Activated CD4-positive, CD25-positive, alpha-beta regulatory T cell (primary cell): ENCODE measurements at regions not wholly inside any gene's neighbourhood (a gene's known extent, or its start where the extent isn't known, plus 50 kb on each side); places are given as distances from the start of the nearest gene placed in this dataset.
"Not testable (repeated sequence)": the region's sequence is repeated elsewhere in the genome, so short reads cannot be mapped to it uniquely, and the experiment has no call there.

ENCODE experiments used
- DNase-seq, 4 experiments: peaks; one replicate each; lab custom pipeline; 2025; lab: John Stamatoyannopoulos, UW

GRCh38 chr1:166490437-166490991 is 323.7 kb upstream of the FAM78B start:
- no peak for DNase-seq

- not testable (repeated sequence) for DNase-seq
Observed at GRCh38 chr1:166493765-166494164, 327.0 kb upstream of the FAM78B start.

- DNase-seq: no peak
Observed at GRCh38 chr1:166507347-166507746, 331.9 kb upstream of the POGK start.

- DNase-seq: no peak
Observed at GRCh38 chr1:166511761-166512160, 327.5 kb upstream of the POGK start.

- no peak for DNase-seq
Observed at GRCh38 chr1:166514067-166514466, 325.2 kb upstream of the POGK start.

- DNase-seq: no peak
Observed at GRCh38 chr1:166527752-166528151, 311.5 kb upstream of the POGK start.

- DNase-seq: no peak
Observed at GRCh38 chr1:166538646-166539045, 300.6 kb upstream of the POGK start.

GRCh38 chr1:166544036-166544435 is 295.2 kb upstream of the POGK start:
- no peak for DNase-seq

- no peak for DNase-seq
Observed at GRCh38 chr1:166544561-166544960, 294.7 kb upstream of the POGK start.

- DNase-seq: no peak
Observed at GRCh38 chr1:166552706-166553105, 286.6 kb upstream of the POGK start.

- DNase-seq: no peak
Observed at GRCh38 chr1:166570954-166571353, 268.3 kb upstream of the POGK start.

- no peak for DNase-seq
Observed at GRCh38 chr1:166573199-166573598, 266.1 kb upstream of the POGK start.

- no peak for DNase-seq
Observed at GRCh38 chr1:166579557-166580501, 259.4 kb upstream of the POGK start.

GRCh38 chr1:166588741-166589140 is 250.5 kb upstream of the POGK start:
- no peak for DNase-seq

- DNase-seq: no peak
Observed at GRCh38 chr1:166590161-166590560, 249.1 kb upstream of the POGK start.

- DNase-seq: no peak
Observed at GRCh38 chr1:166594646-166595045, 244.6 kb upstream of the POGK start.

- DNase-seq: no peak
Observed at GRCh38 chr1:166597516-166597915, 241.8 kb upstream of the POGK start.

GRCh38 chr1:166600574-166600973 is 238.7 kb upstream of the POGK start:
- no peak for DNase-seq

- no peak for DNase-seq
Observed at GRCh38 chr1:166601650-166602278, 237.5 kb upstream of the POGK start.

GRCh38 chr1:166602801-166603200 is 236.5 kb upstream of the POGK start:
- not testable (repeated sequence) for DNase-seq

- no peak for DNase-seq
Observed at GRCh38 chr1:166603296-166603695, 236.0 kb upstream of the POGK start.

- no peak for DNase-seq
Observed at GRCh38 chr1:166605137-166605536, 234.1 kb upstream of the POGK start.

GRCh38 chr1:166612886-166613285 is 226.4 kb upstream of the POGK start:
- DNase-seq: no peak
